A673 (cell line): ENCODE measurements at regions not wholly inside any gene's neighbourhood (a gene's known extent, or its start where the extent isn't known, plus 50 kb on each side); places are given as distances from the start of the nearest gene placed in this dataset.

Experiments
- BruUV-seq: library from RNA; stranded (reverse); fragments of 400-500 nt; replicated peaks from 2 replicates; lab custom pipeline; 2021; lab: Mats Ljungman, UMichigan
- CTCF ChIA-PET: fragments of 300-600 bp; sonication (Branson Sonifier 250); formaldehyde crosslinking; loops from one replicate; lab custom pipeline; 2022; ENCODE audit warnings: antibody characterized with exemption; lab: Charles Lee
- POLR2A ChIA-PET: fragments of 300-600 bp; sonication (Branson Sonifier 250); formaldehyde crosslinking; loops from one replicate; lab custom pipeline; 2022; ENCODE audit warnings: antibody characterized with exemption; ENCODE audit not compliant: low non-redundant PET; lab: Charles Lee
- DNase-seq: peaks from one replicate; pipeline ENCODE4 v3.0.0-alpha.2; 2015; ENCODE audit warnings: low spot score
- H3K27ac ChIP-seq: fragments of 200-600 bp; sonication (generic); 2 replicates; pipeline ENCODE4 v1.5.1; 2016; ENCODE audit warnings: mixed run types, low read depth, mild to moderate bottlenecking, mixed read lengths, antibody characterized with exemption, low read length; ENCODE audit not compliant: poor library complexity, severe bottlenecking
- H3K27me3 ChIP-seq: fragments of 200-600 bp; sonication (generic); replicated peaks from 2 replicates; pipeline ENCODE4 v1.6.1; 2017; ENCODE audit warnings: mixed run types, low read depth, mild to moderate bottlenecking, mixed read lengths, antibody characterized with exemption, low read length; ENCODE audit not compliant: insufficient read depth, poor library complexity
- H3K36me3 ChIP-seq: fragments of 200-600 bp; sonication (generic); 2 replicates; pipeline ENCODE4 v1.6.1; 2016; ENCODE audit warnings: mixed run types, mild to moderate bottlenecking, mixed read lengths, antibody characterized with exemption, low read length; ENCODE audit not compliant: insufficient read depth, poor library complexity, severe bottlenecking
- H3K4me1 ChIP-seq: fragments of 200-600 bp; sonication (generic); 2 replicates; pipeline ENCODE4 v1.6.1; 2017; ENCODE audit warnings: mixed run types, mild to moderate bottlenecking, mixed read lengths, antibody characterized with exemption, low read length; ENCODE audit not compliant: insufficient read depth, poor library complexity, severe bottlenecking
- H3K4me3 ChIP-seq: fragments of 200-600 bp; sonication (generic); 2 replicates; pipeline ENCODE4 v1.5.1; 2016; ENCODE audit warnings: low read depth, mixed run types, mild to moderate bottlenecking, mixed read lengths, low read length; ENCODE audit not compliant: poor library complexity, severe bottlenecking
- H3K9me3 ChIP-seq: fragments of 200-600 bp; sonication (generic); 2 replicates; pipeline ENCODE4 v1.6.1; 2016; ENCODE audit warnings: mixed run types, low read depth, mild to moderate bottlenecking, mixed read lengths, antibody characterized with exemption, low read length; ENCODE audit not compliant: poor library complexity, severe bottlenecking
- EZH2 ChIP-seq: fragments of 200-600 bp; sonication (generic); IDR thresholded peaks from 2 replicates; pipeline ENCODE4 v1.6.1; 2017; ENCODE audit warnings: borderline replicate concordance, low read depth, mild to moderate bottlenecking, mixed read lengths, antibody characterized with exemption, low read length; ENCODE audit not compliant: poor library complexity, severe bottlenecking
- intact Hi-C: fragments of 100-400 bp; cut with micrococcal nuclease; formaldehyde crosslinking; loops from one replicate; pipeline ENCODE4 v1.10.0; 2022; ENCODE audit not compliant: unreplicated experiment
- TF ChIP-seq, protein P1 (sequence below): fragments of 300-800, 200-600 bp; sonication (generic); conservative IDR thresholded peaks from 2 replicates; pipeline ENCODE4 v1.5.1; 2017; ENCODE audit warnings: low read depth, mild to moderate bottlenecking, antibody characterized with exemption, low read length, moderate library complexity, mixed read lengths

DNA sequence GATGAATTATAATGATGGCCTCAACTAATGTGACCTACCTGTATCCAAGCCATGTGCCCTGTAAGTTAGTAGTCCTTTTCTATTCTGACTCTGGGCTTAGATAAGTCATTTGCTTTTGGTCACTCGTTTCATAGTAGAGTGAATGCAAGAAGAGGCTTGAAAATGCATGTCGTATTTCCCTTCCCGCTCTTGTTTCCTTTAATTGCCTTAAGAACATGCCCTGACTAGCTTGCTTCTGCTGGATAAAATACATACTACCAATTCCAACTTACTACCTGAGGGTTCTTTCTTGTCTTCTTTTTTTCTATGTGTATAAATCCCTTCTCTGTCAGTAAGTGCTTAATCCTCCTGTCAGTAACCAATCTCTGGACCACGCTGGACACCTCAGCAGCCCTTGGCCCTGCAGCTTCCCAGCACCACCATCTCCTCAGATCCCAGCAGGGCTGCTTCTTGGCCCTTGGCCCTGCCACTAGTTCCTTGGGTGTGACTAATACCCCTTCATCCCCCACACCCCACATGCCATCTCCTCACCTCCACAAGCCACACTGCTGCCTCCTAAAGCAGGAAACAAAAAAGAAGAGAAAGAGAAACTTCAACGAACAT lies 771.7 kb downstream of the IGSF11 start:
- H3K36me3 ChIP-seq: no peaks in the 10 kb centered on the region
- no peak overlapping the region for H3K27ac ChIP-seq
- no peak for TF ChIP-seq EZH2
- TF ChIP-seq, protein P1, sequence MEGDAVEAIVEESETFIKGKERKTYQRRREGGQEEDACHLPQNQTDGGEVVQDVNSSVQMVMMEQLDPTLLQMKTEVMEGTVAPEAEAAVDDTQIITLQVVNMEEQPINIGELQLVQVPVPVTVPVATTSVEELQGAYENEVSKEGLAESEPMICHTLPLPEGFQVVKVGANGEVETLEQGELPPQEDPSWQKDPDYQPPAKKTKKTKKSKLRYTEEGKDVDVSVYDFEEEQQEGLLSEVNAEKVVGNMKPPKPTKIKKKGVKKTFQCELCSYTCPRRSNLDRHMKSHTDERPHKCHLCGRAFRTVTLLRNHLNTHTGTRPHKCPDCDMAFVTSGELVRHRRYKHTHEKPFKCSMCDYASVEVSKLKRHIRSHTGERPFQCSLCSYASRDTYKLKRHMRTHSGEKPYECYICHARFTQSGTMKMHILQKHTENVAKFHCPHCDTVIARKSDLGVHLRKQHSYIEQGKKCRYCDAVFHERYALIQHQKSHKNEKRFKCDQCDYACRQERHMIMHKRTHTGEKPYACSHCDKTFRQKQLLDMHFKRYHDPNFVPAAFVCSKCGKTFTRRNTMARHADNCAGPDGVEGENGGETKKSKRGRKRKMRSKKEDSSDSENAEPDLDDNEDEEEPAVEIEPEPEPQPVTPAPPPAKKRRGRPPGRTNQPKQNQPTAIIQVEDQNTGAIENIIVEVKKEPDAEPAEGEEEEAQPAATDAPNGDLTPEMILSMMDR: no peak
- H3K27me3 ChIP-seq: no peaks in the 10 kb centered on the region
- intact Hi-C loops: no loop called here
- no peaks in the 10 kb centered on the region for H3K9me3 ChIP-seq
- H3K4me1 ChIP-seq: no peaks in the 10 kb centered on the region
- no TSS peak for BruUV-seq
- DNase-seq: no peak
- ChIA-PET CTCF (no interaction called here), POLR2A (no interaction called here)
- H3K4me3 ChIP-seq: no peak overlapping the region

GRCh38 chr3:118267588-118267987 lies 767.1 kb downstream of the IGSF11 start:
- Histone ChIP-seq H3K27me3 (no peaks in the 10 kb centered on the region), H3K9me3 (no peaks in the 10 kb centered on the region), H3K36me3 (no peaks in the 10 kb centered on the region), H3K4me3 (no peak overlapping the region), H3K27ac (no peak overlapping the region), H3K4me1 (no peaks in the 10 kb centered on the region)
- TF ChIP-seq, protein P1: no peak
- TF ChIP-seq EZH2: no peak
- no TSS peak for BruUV-seq
- ChIA-PET CTCF (no interaction called here), POLR2A (no interaction called here)
- intact Hi-C loops: no loop called here
- no peak for DNase-seq

GRCh38 chr3:118269537-118270125 lies 765.0 kb downstream of the IGSF11 start:
- Histone ChIP-seq H3K36me3 (no peaks in the 10 kb centered on the region), H3K27ac (no peak overlapping the region), H3K9me3 (no peaks in the 10 kb centered on the region), H3K4me1 (no peaks in the 10 kb centered on the region), H3K27me3 (no peaks in the 10 kb centered on the region), H3K4me3 (no peak overlapping the region)
- no peak for DNase-seq
- no TSS peak for BruUV-seq
- TF ChIP-seq EZH2: no peak
- TF ChIP-seq, protein P1: no peak
- ChIA-PET CTCF (no interaction called here), POLR2A (no interaction called here)
- intact Hi-C loops: no loop called here
